Coronary artery (tissue), 2 donors: ENCODE measurements at regions not wholly inside any gene's neighbourhood (a gene's known extent, or its start where the extent isn't known, plus 50 kb on each side); places are given as distances from the start of the nearest gene placed in this dataset.

Experiments used
- DNase-seq: peaks from one replicate; pipeline ENCODE4 v3.0.0-alpha.2; 2017; ENCODE audit warnings: low spot score
- H3K27ac ChIP-seq, 2 donors: fragments of 200-600 bp; sonication (generic); one replicate each; pipeline ENCODE4 v1.5.1; 2016 to 2019
- H3K4me3 ChIP-seq: fragments of 200-600 bp; sonication (generic); 2 replicates; pipeline ENCODE4 v1.5.1; 2016; ENCODE audit warnings: mild to moderate bottlenecking, moderate library complexity
- CTCF ChIP-seq: fragments of 200-600 bp; sonication (generic); IDR thresholded peaks from one replicate; pipeline ENCODE4 v1.5.1; 2019; ENCODE audit warnings: antibody characterized with exemption

- DNase-seq, result peak; percentile 55
- Histone ChIP-seq H3K27ac (no peak overlapping the region), H3K4me3 (no peak overlapping the region)
- no peak for TF ChIP-seq CTCF
Measured at GRCh38 chr15:66860844-66861243, 158.8 kb downstream of the SMAD6 start.

- no peak for TF ChIP-seq CTCF
- H3K27ac ChIP-seq, result no peak overlapping the region
- peak; percentile 45 for DNase-seq
- peak overlapping the region; percentile 17 for H3K4me3 ChIP-seq
Measured at GRCh38 chr15:66862111-66862939, 160.3 kb downstream of the SMAD6 start.

- Histone ChIP-seq H3K4me3 (peak overlapping the region; percentile 17), H3K27ac (no peak overlapping the region)
- DNase-seq, result peak; percentile 87
- peak; percentile 93 for TF ChIP-seq CTCF
Measured at GRCh38 chr15:66862940-66863335, 160.9 kb downstream of the SMAD6 start.

- no peak overlapping the region for H3K4me3 ChIP-seq
- TF ChIP-seq CTCF, result no peak
- H3K27ac ChIP-seq, result no peak overlapping the region
- peak; percentile 69 for DNase-seq
Measured at GRCh38 chr15:66863390-66864085, 161.5 kb downstream of the SMAD6 start.

- DNase-seq, result peak; percentile 47
- H3K27ac ChIP-seq, result no peak overlapping the region
- H3K4me3 ChIP-seq, result no peak overlapping the region
- no peak for TF ChIP-seq CTCF
Measured at GRCh38 chr15:66864086-66864830, 162.2 kb downstream of the SMAD6 start.

GRCh38 chr15:66864871-66865281, 162.8 kb downstream of the SMAD6 start:
- no peak overlapping the region for H3K4me3 ChIP-seq
- peak; percentile 69 for DNase-seq

More at GRCh38 chr15:66864871-66865281, 162.8 kb downstream of the SMAD6 start:
- no peak for TF ChIP-seq CTCF
- no peak overlapping the region for H3K27ac ChIP-seq
